Activated naive CD4-positive, alpha-beta T cell treated with anti-CD3 and anti-CD28 coated beads, Interleukin-2, amount 50 U/mL, for 24 hours (primary cell): ENCODE measurements at regions not wholly inside any gene's neighbourhood (a gene's known extent, or its start where the extent isn't known, plus 50 kb on each side); places are given as distances from the start of the nearest gene placed in this dataset.
"Not testable (repeated sequence)": the region's sequence is repeated elsewhere in the genome, so short reads cannot be mapped to it uniquely, and the experiment has no call there.

Experiments used
- H3K27ac Mint-ChIP-seq: one replicate; pipeline ENCODE4 v1.8.0; 2021; ENCODE audit warnings: mild to moderate bottlenecking, mixed read lengths
- H3K27me3 Mint-ChIP-seq: one replicate; pipeline ENCODE4 v1.8.0; 2021; ENCODE audit warnings: mixed read lengths
- H3K36me3 Mint-ChIP-seq: one replicate; pipeline ENCODE4 v1.8.0; 2021; ENCODE audit warnings: mixed read lengths
- H3K4me1 Mint-ChIP-seq: one replicate; pipeline ENCODE4 v1.8.0; 2021; ENCODE audit warnings: mixed read lengths
- H3K4me3 Mint-ChIP-seq: one replicate; pipeline ENCODE4 v1.8.0; 2021; ENCODE audit warnings: mild to moderate bottlenecking, mixed read lengths
- H3K9me3 Mint-ChIP-seq: one replicate; pipeline ENCODE4 v1.8.0; 2021; ENCODE audit warnings: mixed read lengths

GRCh38 chr2:35986871-35987270 lies 368.7 kb upstream of the CRIM1 start:
- Mint-ChIP-seq H3K36me3 (no peaks in the 10 kb centered on the region), H3K27me3 (no peaks in the 10 kb centered on the region), H3K27ac (no peak overlapping the region), H3K4me1 (no peaks in the 10 kb centered on the region), H3K9me3 (no peaks in the 10 kb centered on the region), H3K4me3 (no peak overlapping the region)

DNA sequence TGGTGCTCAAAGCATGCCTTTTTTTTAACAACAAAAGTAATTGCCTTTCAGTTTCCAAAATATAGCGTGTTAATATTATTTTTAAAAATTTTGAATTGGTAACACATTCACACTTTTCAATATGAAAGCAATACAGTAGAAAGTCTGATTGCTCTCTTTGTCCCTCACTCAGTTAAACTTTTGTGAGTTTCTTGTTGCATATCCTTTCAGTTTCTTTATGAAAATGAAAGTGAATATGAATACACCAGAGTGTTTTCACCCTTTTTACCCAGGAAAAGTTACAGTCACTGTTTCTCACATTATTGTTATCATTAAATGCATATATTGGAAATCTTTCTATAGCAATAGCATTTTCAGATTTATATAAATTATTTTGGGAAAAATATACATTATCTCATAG lies 377.4 kb upstream of the CRIM1 start:
- H3K36me3 Mint-ChIP-seq = no peaks in the 10 kb centered on the region
- no peaks in the 10 kb centered on the region for H3K27me3 Mint-ChIP-seq
- no peaks in the 10 kb centered on the region for H3K9me3 Mint-ChIP-seq
- H3K4me3 Mint-ChIP-seq = no peak overlapping the region
- peaks cover 13% of the 10 kb centered on the region for H3K4me1 Mint-ChIP-seq
- no peak overlapping the region for H3K27ac Mint-ChIP-seq

GRCh38 chr2:35976611-35977010 lies 379.0 kb upstream of the CRIM1 start:
- H3K27ac Mint-ChIP-seq = no peak overlapping the region
- no peak overlapping the region for H3K4me3 Mint-ChIP-seq
- no peaks in the 10 kb centered on the region for H3K9me3 Mint-ChIP-seq
- H3K4me1 Mint-ChIP-seq = peaks cover 13% of the 10 kb centered on the region
- peaks cover 1% of the 10 kb centered on the region for H3K27me3 Mint-ChIP-seq
- no peaks in the 10 kb centered on the region for H3K36me3 Mint-ChIP-seq

DNA sequence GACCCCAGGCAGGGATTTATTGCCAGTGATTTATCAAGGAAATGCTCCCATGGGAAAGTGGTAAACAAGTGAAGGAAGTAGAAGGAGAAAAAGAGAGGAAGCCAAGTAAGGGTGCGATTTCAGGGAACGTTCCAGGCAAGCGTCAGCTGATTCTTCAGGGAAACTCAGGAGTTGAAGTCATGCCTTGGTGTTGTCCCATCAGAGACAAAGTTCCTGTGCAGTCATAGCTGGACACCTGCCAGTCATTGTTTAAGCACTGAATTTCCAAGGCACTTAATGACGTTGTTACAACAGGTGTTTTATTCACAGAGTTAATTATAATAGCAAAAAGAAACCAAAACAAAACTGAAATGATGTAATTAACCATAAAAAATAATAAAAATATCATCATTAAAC lies 381.8 kb upstream of the CRIM1 start:
- H3K9me3 Mint-ChIP-seq = no peaks in the 10 kb centered on the region
- H3K27me3 Mint-ChIP-seq = peaks cover 3% of the 10 kb centered on the region
- peaks cover 5% of the 10 kb centered on the region for H3K4me1 Mint-ChIP-seq
- H3K36me3 Mint-ChIP-seq = no peaks in the 10 kb centered on the region
- no peak overlapping the region for H3K4me3 Mint-ChIP-seq
- no peak overlapping the region for H3K27ac Mint-ChIP-seq

- Mint-ChIP-seq H3K9me3 (no peaks in the 10 kb centered on the region), H3K4me3 (no peak overlapping the region), H3K27me3 (peaks cover 3% of the 10 kb centered on the region), H3K27ac (no peak overlapping the region), H3K36me3 (no peaks in the 10 kb centered on the region), H3K4me1 (peaks cover 3% of the 10 kb centered on the region)
These were observed 382.3 kb upstream of the CRIM1 start for GRCh38 chr2:35973132-35973736.

- no peaks in the 10 kb centered on the region for H3K4me1 Mint-ChIP-seq
- no peak overlapping the region for H3K4me3 Mint-ChIP-seq
- H3K27me3 Mint-ChIP-seq = peaks cover 2% of the 10 kb centered on the region
- no peaks in the 10 kb centered on the region for H3K36me3 Mint-ChIP-seq
- H3K27ac Mint-ChIP-seq = no peak overlapping the region
- H3K9me3 Mint-ChIP-seq = no peaks in the 10 kb centered on the region
These were observed 391.8 kb upstream of the CRIM1 start for GRCh38 chr2:35963824-35964223.

DNA sequence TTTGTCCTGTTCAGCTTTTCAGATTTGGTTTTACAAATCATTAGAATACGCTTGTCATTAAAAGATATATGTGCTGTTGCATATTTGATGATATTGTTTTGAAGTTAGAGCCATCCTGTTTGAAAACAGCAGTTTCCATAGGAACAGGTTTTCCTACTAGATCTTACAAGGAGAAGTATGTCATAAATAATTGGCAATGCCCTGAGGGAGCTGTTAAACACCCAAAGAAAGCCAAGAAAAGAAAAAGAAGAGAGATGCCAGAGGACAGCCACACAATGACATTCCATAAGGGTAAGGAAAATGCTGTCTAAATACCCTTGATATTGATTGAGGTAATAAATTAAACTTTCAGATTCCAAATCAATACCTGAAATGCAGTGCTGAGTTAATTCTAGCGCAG lies 392.2 kb upstream of the CRIM1 start:
- Mint-ChIP-seq H3K4me1 (no peaks in the 10 kb centered on the region), H3K9me3 (no peaks in the 10 kb centered on the region), H3K27me3 (peaks cover 2% of the 10 kb centered on the region), H3K4me3 (no peak overlapping the region), H3K27ac (no peak overlapping the region), H3K36me3 (no peaks in the 10 kb centered on the region)

- no peaks in the 10 kb centered on the region for H3K9me3 Mint-ChIP-seq
- no peaks in the 10 kb centered on the region for H3K36me3 Mint-ChIP-seq
- no peaks in the 10 kb centered on the region for H3K4me1 Mint-ChIP-seq
- H3K27ac Mint-ChIP-seq = no peak overlapping the region
- H3K27me3 Mint-ChIP-seq = peaks cover 4% of the 10 kb centered on the region
- no peak overlapping the region for H3K4me3 Mint-ChIP-seq
These were observed 392.9 kb upstream of the CRIM1 start for GRCh38 chr2:35962585-35963146.

- Mint-ChIP-seq H3K27me3 (peaks cover 4% of the 10 kb centered on the region), H3K9me3 (no peaks in the 10 kb centered on the region), H3K4me1 (no peaks in the 10 kb centered on the region), H3K36me3 (no peaks in the 10 kb centered on the region), H3K27ac (no peak overlapping the region), H3K4me3 (no peak overlapping the region)
These were observed 395.0 kb upstream of the CRIM1 start for GRCh38 chr2:35960596-35960995.

DNA sequence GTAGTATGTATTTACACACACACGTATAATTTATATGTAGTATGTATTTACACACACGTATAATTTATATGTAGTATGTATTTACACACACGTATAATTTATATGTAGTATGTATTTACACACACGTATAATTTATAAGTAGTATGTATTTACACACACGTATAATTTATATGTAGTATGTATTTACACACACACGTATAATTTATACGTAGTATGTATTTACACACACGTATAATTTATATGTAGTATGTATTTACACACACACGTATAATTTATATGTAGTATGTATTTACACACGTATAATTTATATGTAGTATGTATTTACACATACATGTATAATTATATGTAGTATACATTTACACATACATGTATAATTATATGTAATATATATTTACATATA lies 398.5 kb upstream of the CRIM1 start:
- H3K27me3 Mint-ChIP-seq, H3K4me3 Mint-ChIP-seq: not testable (repeated sequence)

DNA sequence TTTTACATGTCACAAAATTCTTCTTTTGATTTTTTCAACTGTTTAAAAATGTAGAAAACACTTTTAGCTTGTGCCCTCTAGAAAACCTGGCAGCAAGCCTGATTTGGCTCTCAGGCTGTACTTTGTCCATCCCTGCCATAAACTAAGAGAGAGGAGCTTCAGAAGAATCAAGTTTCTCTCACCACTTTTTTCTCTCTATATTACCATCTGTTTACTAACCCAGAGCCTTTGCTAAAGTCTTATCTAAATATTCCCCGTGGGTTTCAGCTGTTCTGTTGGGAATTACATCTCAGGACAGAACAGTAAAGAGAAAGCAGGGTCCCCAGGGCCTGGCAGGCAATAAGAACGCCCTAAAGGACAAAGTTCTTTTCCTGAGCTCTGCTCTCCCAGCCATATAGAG lies 409.1 kb upstream of the CRIM1 start:
- no peaks in the 10 kb centered on the region for H3K9me3 Mint-ChIP-seq
- H3K27ac Mint-ChIP-seq = no peak overlapping the region
- no peaks in the 10 kb centered on the region for H3K4me1 Mint-ChIP-seq
- no peaks in the 10 kb centered on the region for H3K36me3 Mint-ChIP-seq
- peaks cover 7% of the 10 kb centered on the region for H3K27me3 Mint-ChIP-seq
- no peak overlapping the region for H3K4me3 Mint-ChIP-seq

More for the DNA sequence above, 398.5 kb upstream of the CRIM1 start:
- not testable (repeated sequence) for H3K4me1 Mint-ChIP-seq, H3K36me3 Mint-ChIP-seq, H3K9me3 Mint-ChIP-seq, H3K27ac Mint-ChIP-seq

GRCh38 chr2:35938838-35939237 lies 416.7 kb upstream of the CRIM1 start:
- H3K4me3 Mint-ChIP-seq = no peak overlapping the region
- no peaks in the 10 kb centered on the region for H3K36me3 Mint-ChIP-seq
- H3K9me3 Mint-ChIP-seq = no peaks in the 10 kb centered on the region
- no peaks in the 10 kb centered on the region for H3K4me1 Mint-ChIP-seq
- peaks cover 13% of the 10 kb centered on the region for H3K27me3 Mint-ChIP-seq
- H3K27ac Mint-ChIP-seq = no peak overlapping the region

- no peak overlapping the region for H3K27ac Mint-ChIP-seq
- H3K9me3 Mint-ChIP-seq = no peaks in the 10 kb centered on the region
- H3K36me3 Mint-ChIP-seq = no peaks in the 10 kb centered on the region
- peaks cover 15% of the 10 kb centered on the region for H3K27me3 Mint-ChIP-seq
- no peaks in the 10 kb centered on the region for H3K4me1 Mint-ChIP-seq
- H3K4me3 Mint-ChIP-seq = no peak overlapping the region
These were observed 422.5 kb upstream of the CRIM1 start for GRCh38 chr2:35933031-35933430.

- Mint-ChIP-seq H3K9me3 (no peaks in the 10 kb centered on the region), H3K27ac (no peak overlapping the region), H3K4me3 (no peak overlapping the region), H3K36me3 (no peaks in the 10 kb centered on the region), H3K4me1 (no peaks in the 10 kb centered on the region), H3K27me3 (peaks cover 15% of the 10 kb centered on the region)
These were observed 423.2 kb upstream of the CRIM1 start for GRCh38 chr2:35932276-35932963.

GRCh38 chr2:35931626-35932025 lies 424.0 kb upstream of the CRIM1 start:
- H3K36me3 Mint-ChIP-seq = no peaks in the 10 kb centered on the region

DNA sequence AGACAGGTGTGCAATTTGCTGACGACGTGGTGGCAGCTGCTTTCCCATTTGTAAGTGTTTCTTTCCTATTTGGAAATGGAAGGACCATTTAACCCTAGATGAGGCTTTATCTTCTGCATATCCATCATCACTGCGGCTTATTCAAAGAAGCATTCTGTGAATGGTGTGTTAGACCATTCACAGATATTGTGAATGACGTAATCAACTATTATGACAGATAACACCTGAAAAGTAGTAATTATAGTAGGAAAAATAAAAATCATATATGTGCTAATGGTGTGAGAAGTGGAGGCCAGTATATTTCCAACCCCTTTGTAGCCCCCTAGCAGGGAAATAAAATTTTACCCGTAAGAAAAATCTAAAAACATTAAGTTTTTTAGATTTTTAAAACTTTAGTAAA lies 424.5 kb upstream of the CRIM1 start:
- Mint-ChIP-seq H3K36me3 (no peaks in the 10 kb centered on the region), H3K27me3 (peaks cover 15% of the 10 kb centered on the region), H3K4me1 (no peaks in the 10 kb centered on the region), H3K27ac (no peak overlapping the region), H3K4me3 (no peak overlapping the region), H3K9me3 (no peaks in the 10 kb centered on the region)

More at GRCh38 chr2:35931626-35932025, 424.0 kb upstream of the CRIM1 start:
- Mint-ChIP-seq H3K9me3 (no peaks in the 10 kb centered on the region), H3K4me1 (no peaks in the 10 kb centered on the region), H3K27ac (no peak overlapping the region), H3K27me3 (peaks cover 15% of the 10 kb centered on the region), H3K4me3 (no peak overlapping the region)
